H9 (cell line): ENCODE measurements at regions not wholly inside any gene's neighbourhood (a gene's known extent, or its start where the extent isn't known, plus 50 kb on each side); places are given as distances from the start of the nearest gene placed in this dataset.

Source experiments
- DNase-seq: peaks from one replicate; pipeline ENCODE4 v3.0.0-alpha.2; 2017
- H2AFZ ChIP-seq: one replicate; pipeline ENCODE4 v1.6.1; 2013; ENCODE audit warnings: mild to moderate bottlenecking, low read length, control low read depth, moderate library complexity
- H2AK5ac ChIP-seq: 2 replicates; pipeline ENCODE4 v1.6.1; 2013; ENCODE audit warnings: low read length, control low read depth, mixed read lengths; ENCODE audit not compliant: insufficient read length
- H2BK120ac ChIP-seq: one replicate; pipeline ENCODE4 v1.6.1; 2013; ENCODE audit warnings: low read depth, mild to moderate bottlenecking, low read length, control low read depth, inconsistent platforms; ENCODE audit not compliant: poor library complexity, severe bottlenecking
- H2BK12ac ChIP-seq: 2 replicates; pipeline ENCODE4 v1.6.1; 2013; ENCODE audit warnings: low read length, control low read depth, mixed read lengths, low read depth; ENCODE audit not compliant: insufficient read length
- H2BK15ac ChIP-seq: 2 replicates; pipeline ENCODE4 v1.6.1; 2013; ENCODE audit warnings: low read depth, low read length, control low read depth
- H2BK20ac ChIP-seq: one replicate; pipeline ENCODE4 v1.6.1; 2013; ENCODE audit warnings: low read depth, mild to moderate bottlenecking, low read length, control low read depth, inconsistent platforms; ENCODE audit not compliant: poor library complexity, severe bottlenecking
- H2BK5ac ChIP-seq: 2 replicates; pipeline ENCODE4 v1.6.1; 2013; ENCODE audit warnings: low read length, control low read depth, mixed read lengths; ENCODE audit not compliant: insufficient read length
- H3K14ac ChIP-seq: 2 replicates; pipeline ENCODE4 v1.6.1; 2013; ENCODE audit warnings: low read length, control low read depth; ENCODE audit not compliant: insufficient read depth
- H3K18ac ChIP-seq: 2 replicates; pipeline ENCODE4 v1.6.1; 2013; ENCODE audit warnings: low read depth, mild to moderate bottlenecking, mixed read lengths, low read length, control low read depth; ENCODE audit not compliant: insufficient read length
- H3K23ac ChIP-seq: 2 replicates; pipeline ENCODE4 v1.6.1; 2013; ENCODE audit warnings: low read length, control low read depth, mixed read lengths, low read depth; ENCODE audit not compliant: insufficient read length
- H3K23me2 ChIP-seq: 2 replicates; pipeline ENCODE4 v1.6.1; 2013; ENCODE audit warnings: low read depth, mild to moderate bottlenecking, mixed read lengths, low read length, control low read depth; ENCODE audit not compliant: insufficient read length, poor library complexity, severe bottlenecking
- H3K27ac ChIP-seq: 2 replicates; pipeline ENCODE4 v1.5.1; 2013; ENCODE audit warnings: low read length, control low read depth, mixed read lengths, low read depth; ENCODE audit not compliant: insufficient read length
- H3K27me3 ChIP-seq: 2 replicates; pipeline ENCODE4 v1.6.1; 2013; ENCODE audit warnings: low read length, control low read depth, inconsistent platforms; ENCODE audit not compliant: insufficient read depth
- H3K4ac ChIP-seq: 2 replicates; pipeline ENCODE4 v1.6.1; 2013; ENCODE audit warnings: low read depth, mild to moderate bottlenecking, control low read depth, inconsistent platforms, low read length, moderate library complexity
- H3K4me1 ChIP-seq: 2 replicates; pipeline ENCODE4 v1.6.1; 2013; ENCODE audit warnings: low read length, control low read depth, inconsistent platforms; ENCODE audit not compliant: insufficient read depth
- H3K4me2 ChIP-seq: 2 replicates; pipeline ENCODE4 v1.6.1; 2013; ENCODE audit warnings: low read length, control low read depth, mixed read lengths; ENCODE audit not compliant: insufficient read length, insufficient read depth
- H3K56ac ChIP-seq: 2 replicates; pipeline ENCODE4 v1.6.1; 2013; ENCODE audit warnings: low read depth, mild to moderate bottlenecking, mixed read lengths, low read length, control low read depth; ENCODE audit not compliant: insufficient read length
- H3K79me1 ChIP-seq: 2 replicates; pipeline ENCODE4 v1.6.1; 2013; ENCODE audit warnings: low read depth, mild to moderate bottlenecking, moderate library complexity, low read length, control low read depth, inconsistent platforms; ENCODE audit not compliant: insufficient read depth, poor library complexity, severe bottlenecking
- H3K79me2 ChIP-seq: 2 replicates; pipeline ENCODE4 v1.6.1; 2013; ENCODE audit warnings: low read length, control low read depth, inconsistent platforms; ENCODE audit not compliant: insufficient read depth
- H3K9ac ChIP-seq: 2 replicates; pipeline ENCODE4 v1.6.1; 2013; ENCODE audit warnings: low read length, control low read depth, mixed read lengths; ENCODE audit not compliant: insufficient read length; ENCODE audit errors: extremely low read depth
- H3K9me3 ChIP-seq: one replicate; pipeline ENCODE4 v1.6.1; 2013; ENCODE audit warnings: low read depth, low read length, inconsistent platforms; ENCODE audit not compliant: control insufficient read depth
- H3T11ph ChIP-seq: one replicate; pipeline ENCODE4 v1.6.1; 2013; ENCODE audit warnings: mild to moderate bottlenecking, low read length, control low read depth, inconsistent platforms
- H4K20me1 ChIP-seq: one replicate; pipeline ENCODE4 v1.6.1; 2013; ENCODE audit not compliant: control insufficient read depth, insufficient read length, insufficient read depth
- H4K5ac ChIP-seq: 2 replicates; pipeline ENCODE4 v1.6.1; 2013; ENCODE audit warnings: low read depth, mild to moderate bottlenecking, mixed read lengths, low read length, control low read depth; ENCODE audit not compliant: insufficient read length
- H4K8ac ChIP-seq: replicated peaks from 2 replicates; pipeline ENCODE4 v1.6.1; 2013; ENCODE audit warnings: low read length, control low read depth, mixed read lengths, low read depth; ENCODE audit not compliant: insufficient read length
- H4K91ac ChIP-seq: 2 replicates; pipeline ENCODE4 v1.6.1; 2013; ENCODE audit warnings: low read depth, mild to moderate bottlenecking, moderate library complexity, mixed read lengths, low read length, control low read depth; ENCODE audit not compliant: insufficient read length
- H3K27ac Mint-ChIP-seq, 3 experiments: 2 replicates in 2 of 3; 3 replicates in 1 of 3; pipeline ENCODE4 v1.8.0; 2020 to 2021; ENCODE audit warnings: mixed read lengths in 3 of 3, mild to moderate bottlenecking in 1 of 3, moderate library complexity in 1 of 3
- H3K27me3 Mint-ChIP-seq: 2 replicates; pipeline ENCODE4 v1.8.0; 2021; ENCODE audit warnings: low read depth, mild to moderate bottlenecking, moderate library complexity, mixed read lengths
- H3K36me3 Mint-ChIP-seq, 3 experiments: 2 replicates in 2 of 3; 3 replicates in 1 of 3; pipeline ENCODE4 v1.8.0; 2020 to 2021; ENCODE audit warnings: low read depth in 3 of 3, mixed read lengths in 3 of 3; ENCODE audit not compliant: insufficient read depth in 1 of 3
- H3K4me1 Mint-ChIP-seq, 2 experiments: 2 replicates each; pipeline ENCODE4 v1.8.0; 2020; ENCODE audit warnings: mixed read lengths in 2 of 2
- H3K4me3 Mint-ChIP-seq, 2 experiments: 2 replicates in 1 of 2; 3 replicates in 1 of 2; pipeline ENCODE4 v1.8.0; 2020 to 2021; ENCODE audit warnings: mild to moderate bottlenecking in 2 of 2, mixed read lengths in 2 of 2, moderate library complexity in 1 of 2
- H3K9me3 Mint-ChIP-seq, 2 experiments: 2 replicates in 1 of 2; 3 replicates in 1 of 2; pipeline ENCODE4 v1.8.0; 2020; ENCODE audit warnings: mild to moderate bottlenecking in 2 of 2, mixed read lengths in 2 of 2, moderate library complexity in 1 of 2
- WGBS: extraction: QIAGEN DNeasy Blood & Tissue Kit; methylation state at CpG from one replicate; pipeline ENCODE4 v1.1.7; 2013; ENCODE audit warnings: missing lambda C conversion rate, low lambda C conversion rate, mixed read lengths; ENCODE audit not compliant: insufficient read length; ENCODE audit errors: extremely low coverage; 5-methylcytosine and 5-hydroxymethylcytosine counted together
- TF ChIP-seq, protein P1 (sequence below): fragments of 200-600 bp; sonication (generic); conservative IDR thresholded peaks from 3 replicates; pipeline ENCODE4 v1.8.0; 2021; ENCODE audit warnings: antibody characterized with exemption, mild to moderate bottlenecking

GRCh38 chr13:78762825-78763224 is 103.9 kb upstream of the OBI1 start:
- Mint-ChIP-seq H3K4me1 (peaks cover 0 to 4% of the 10 kb centered on the region in 2 experiments; a peak in 3 of 4 replicates), H3K9me3 (no peaks in the 10 kb centered on the region), H3K4me3 (no peak overlapping the region), H3K27ac (no peak overlapping the region), H3K27me3 (no peaks in the 10 kb centered on the region), H3K36me3 (no peaks in the 10 kb centered on the region)
- no peak overlapping the region for H2BK12ac ChIP-seq
- no peak overlapping the region for H2BK15ac ChIP-seq
- no peak overlapping the region for H4K91ac ChIP-seq
- no peak overlapping the region for H3K4ac ChIP-seq
- H4K20me1 ChIP-seq = no peaks in the 10 kb centered on the region
- no peak overlapping the region for H2BK5ac ChIP-seq
- no peak overlapping the region for H2AFZ ChIP-seq
- no peak overlapping the region for H4K5ac ChIP-seq
- H3K27me3 ChIP-seq = no peaks in the 10 kb centered on the region
- no peak overlapping the region for H3K18ac ChIP-seq
- TF ChIP-seq, protein P1, sequence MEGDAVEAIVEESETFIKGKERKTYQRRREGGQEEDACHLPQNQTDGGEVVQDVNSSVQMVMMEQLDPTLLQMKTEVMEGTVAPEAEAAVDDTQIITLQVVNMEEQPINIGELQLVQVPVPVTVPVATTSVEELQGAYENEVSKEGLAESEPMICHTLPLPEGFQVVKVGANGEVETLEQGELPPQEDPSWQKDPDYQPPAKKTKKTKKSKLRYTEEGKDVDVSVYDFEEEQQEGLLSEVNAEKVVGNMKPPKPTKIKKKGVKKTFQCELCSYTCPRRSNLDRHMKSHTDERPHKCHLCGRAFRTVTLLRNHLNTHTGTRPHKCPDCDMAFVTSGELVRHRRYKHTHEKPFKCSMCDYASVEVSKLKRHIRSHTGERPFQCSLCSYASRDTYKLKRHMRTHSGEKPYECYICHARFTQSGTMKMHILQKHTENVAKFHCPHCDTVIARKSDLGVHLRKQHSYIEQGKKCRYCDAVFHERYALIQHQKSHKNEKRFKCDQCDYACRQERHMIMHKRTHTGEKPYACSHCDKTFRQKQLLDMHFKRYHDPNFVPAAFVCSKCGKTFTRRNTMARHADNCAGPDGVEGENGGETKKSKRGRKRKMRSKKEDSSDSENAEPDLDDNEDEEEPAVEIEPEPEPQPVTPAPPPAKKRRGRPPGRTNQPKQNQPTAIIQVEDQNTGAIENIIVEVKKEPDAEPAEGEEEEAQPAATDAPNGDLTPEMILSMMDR = no peak
- no peak overlapping the region for H2AK5ac ChIP-seq
- no peaks in the 10 kb centered on the region for H3K23me2 ChIP-seq
- no peak overlapping the region for H3K14ac ChIP-seq
- H3K9me3 ChIP-seq = no peaks in the 10 kb centered on the region
- no peak overlapping the region for H3K9ac ChIP-seq
- H2BK20ac ChIP-seq = no peak overlapping the region
- no peak overlapping the region for H3T11ph ChIP-seq
- H3K4me1 ChIP-seq = no peaks in the 10 kb centered on the region
- H3K4me2 ChIP-seq = no peak overlapping the region
- H2BK120ac ChIP-seq = no peak overlapping the region
- no peak for DNase-seq
- H3K79me1 ChIP-seq = no peaks in the 10 kb centered on the region
- H3K23ac ChIP-seq = no peak overlapping the region
- no peak overlapping the region for H3K27ac ChIP-seq
- no peak overlapping the region for H4K8ac ChIP-seq
- no peaks in the 10 kb centered on the region for H3K79me2 ChIP-seq
- no CpG with 5 or more reads among the region's 2 CpGs for WGBS
- H3K56ac ChIP-seq = no peak overlapping the region
